NCI-H146 (cell line): ENCODE measurements at regions not wholly inside any gene's neighbourhood (a gene's known extent, or its start where the extent isn't known, plus 50 kb on each side); places are given as distances from the start of the nearest gene placed in this dataset.
"Not testable (repeated sequence)": the region's sequence is repeated elsewhere in the genome, so short reads cannot be mapped to it uniquely, and the experiment has no call there.

ENCODE experiments used
- DNase-seq: peaks from one replicate; lab custom pipeline; 2025; lab: John Stamatoyannopoulos, UW

- no peak for DNase-seq
Observed at GRCh38 chr17:6893382-6894205, 62.1 kb upstream of the TEKT1 start.

- DNase-seq: no peak
Observed at GRCh38 chr17:6894206-6894528, 62.6 kb upstream of the TEKT1 start.

DNA sequence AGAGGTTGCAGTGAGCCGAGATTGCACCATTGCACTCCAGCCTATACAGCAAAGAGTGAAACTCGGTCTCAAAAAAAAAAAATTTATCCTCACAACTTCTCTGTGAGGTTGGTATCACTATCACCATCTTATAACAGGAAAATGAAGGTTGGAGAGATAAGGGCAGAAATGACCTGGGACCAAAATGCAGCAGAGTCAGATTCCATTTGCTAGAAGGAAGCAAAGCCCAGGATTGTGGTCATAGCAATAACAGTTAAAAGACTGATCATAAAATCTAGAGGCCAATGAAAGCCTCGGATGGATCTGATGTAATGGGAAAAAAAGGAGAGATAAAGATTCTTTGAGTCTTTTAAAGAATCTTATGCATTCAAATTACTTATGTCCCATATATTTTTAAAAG lies 69.6 kb upstream of the TEKT1 start:
- no peak for DNase-seq

DNA sequence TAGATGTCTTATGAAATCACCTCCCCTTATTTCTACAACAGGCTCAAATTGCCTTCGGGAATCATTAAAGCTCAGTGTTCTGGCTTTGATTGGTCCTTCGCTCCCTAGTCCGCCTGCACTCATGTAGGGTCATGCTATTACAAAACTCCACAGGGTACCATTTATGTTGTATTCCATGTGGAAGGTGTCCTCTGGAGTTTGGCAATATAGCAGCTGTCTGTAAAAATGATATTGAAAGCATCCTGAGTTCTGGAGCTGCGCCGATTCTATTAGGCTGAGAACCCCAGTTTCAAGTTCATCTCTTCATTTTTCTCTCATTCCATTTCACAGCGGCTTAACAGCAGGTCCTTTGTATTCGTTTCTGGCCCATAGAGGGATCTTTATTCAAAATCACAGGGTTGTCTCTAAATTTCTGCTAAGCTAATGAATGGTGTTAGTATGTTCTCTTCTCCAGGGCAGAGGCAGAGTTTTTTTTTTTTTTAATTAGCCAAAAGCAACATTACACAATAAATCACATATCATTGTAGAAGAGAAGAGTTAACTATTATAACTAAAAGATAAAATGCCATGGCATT lies 71.9 kb upstream of the TEKT1 start:
- DNase-seq: no peak

DNA sequence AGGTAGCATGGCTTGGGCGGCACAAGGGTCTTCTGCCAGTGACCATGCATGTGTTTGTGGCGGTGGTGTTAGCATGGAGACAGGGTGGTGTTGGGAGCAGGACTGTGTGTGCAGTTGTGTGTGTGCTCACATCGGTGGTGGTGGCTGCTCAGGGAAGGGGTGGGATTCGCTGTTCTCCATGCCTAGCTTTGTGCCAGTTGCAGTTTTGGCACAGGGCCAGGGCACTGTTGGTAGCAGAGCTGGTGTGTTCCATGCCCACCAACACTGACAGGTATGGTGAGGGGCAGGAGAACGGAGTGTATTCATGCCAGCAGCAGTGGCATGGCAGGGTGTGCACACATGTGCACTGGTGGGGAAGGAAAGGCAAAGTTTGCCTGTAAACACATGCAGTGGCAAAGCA lies 77.3 kb upstream of the TEKT1 start:
- no peak for DNase-seq

- DNase-seq: peak; percentile 3
Observed at GRCh38 chr17:6910987-6911603, 79.6 kb upstream of the TEKT1 start.

DNA sequence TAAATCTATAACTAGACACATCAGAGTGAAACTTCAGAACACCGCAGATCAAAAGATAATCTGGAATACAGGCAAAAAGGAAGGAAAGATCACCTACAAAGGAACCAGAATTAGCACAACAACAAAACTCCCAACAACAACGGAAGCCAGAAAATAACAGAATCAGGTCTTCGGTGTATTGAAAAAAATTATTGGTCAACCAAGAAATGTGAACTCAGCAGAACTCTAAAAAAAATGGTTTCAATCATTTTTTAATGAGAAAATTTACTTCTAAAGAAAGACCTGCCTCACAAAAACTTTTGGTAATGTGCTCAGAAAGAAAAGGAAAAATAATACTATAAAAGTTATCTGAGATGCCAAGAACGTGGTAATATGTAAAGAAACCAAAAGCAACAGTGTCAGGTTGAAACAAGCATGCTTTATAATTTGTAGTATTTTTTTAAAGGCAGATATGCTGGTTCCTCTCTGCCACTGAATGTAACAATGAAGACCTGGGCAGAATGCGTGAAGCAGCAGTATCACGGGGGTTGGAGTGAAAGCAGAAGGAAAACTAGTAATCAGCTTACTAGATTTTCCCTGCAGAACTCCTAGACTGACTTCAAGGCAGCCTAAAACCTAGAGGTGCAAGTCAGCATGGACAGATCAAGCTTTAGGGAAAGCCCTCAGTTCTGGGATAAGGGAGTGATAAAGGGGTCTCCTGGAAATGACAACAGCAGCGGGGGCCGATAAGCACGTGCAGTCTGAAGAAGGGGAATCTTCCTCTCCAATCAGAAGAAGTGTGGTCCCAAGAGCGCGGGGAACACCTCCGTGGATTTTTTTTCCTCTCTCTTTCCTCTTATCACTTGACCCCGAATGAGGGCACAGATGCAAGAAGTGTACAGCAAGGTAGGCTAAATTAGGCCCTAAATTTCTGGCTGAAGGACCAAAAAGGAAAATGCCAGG lies 80.9 kb upstream of the TEKT1 start:
- DNase-seq: no peak

GRCh38 chr17:6913608-6914443 lies 82.0 kb upstream of the ALOX12 start:
- DNase-seq: peak; percentile 41

DNA sequence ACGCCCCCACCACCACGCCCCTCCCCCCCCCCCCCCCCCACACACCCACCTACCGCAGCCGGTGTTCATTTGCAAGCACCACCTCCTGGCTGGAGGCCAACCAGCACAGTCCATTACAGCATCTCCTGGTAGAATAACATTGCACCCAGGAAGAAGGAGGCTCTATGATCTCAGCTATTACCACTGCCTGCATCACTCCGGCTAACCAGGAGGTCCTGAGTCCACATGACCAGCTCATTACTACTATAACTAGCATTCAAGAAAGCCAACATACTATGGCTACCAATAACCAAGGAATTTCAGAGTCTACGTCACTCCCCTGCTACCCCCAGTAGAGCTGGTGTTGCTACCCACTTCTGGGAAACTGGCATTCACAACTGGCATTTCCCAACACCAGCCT lies 81.1 kb upstream of the ALOX12 start:
- DNase-seq: no peak

- no peak for DNase-seq
Observed at GRCh38 chr17:6915620-6916019, 80.2 kb upstream of the ALOX12 start.

DNA sequence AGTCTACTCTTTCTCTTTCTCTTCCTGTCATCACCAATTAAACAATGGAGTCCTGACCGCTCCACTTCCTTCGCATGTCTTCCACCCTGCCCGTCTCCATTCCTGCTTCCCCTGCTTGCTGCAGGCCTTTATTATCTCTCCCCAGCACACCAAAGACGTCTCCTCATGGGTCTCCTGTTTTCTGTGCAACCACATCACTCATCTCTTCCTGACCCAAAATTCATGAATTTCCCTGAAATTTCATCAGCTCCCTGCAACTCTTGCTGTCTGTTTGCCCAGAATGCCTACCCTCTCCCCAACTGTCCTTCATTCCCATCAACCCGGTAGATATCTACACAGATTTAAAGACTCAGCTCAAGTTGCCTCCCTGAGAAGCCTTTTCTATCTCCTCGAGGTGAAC lies 76.7 kb upstream of the ALOX12 start:
- DNase-seq: no peak

- DNase-seq: no peak
Observed at GRCh38 chr17:6923385-6923784, 72.5 kb upstream of the ALOX12 start.

DNA sequence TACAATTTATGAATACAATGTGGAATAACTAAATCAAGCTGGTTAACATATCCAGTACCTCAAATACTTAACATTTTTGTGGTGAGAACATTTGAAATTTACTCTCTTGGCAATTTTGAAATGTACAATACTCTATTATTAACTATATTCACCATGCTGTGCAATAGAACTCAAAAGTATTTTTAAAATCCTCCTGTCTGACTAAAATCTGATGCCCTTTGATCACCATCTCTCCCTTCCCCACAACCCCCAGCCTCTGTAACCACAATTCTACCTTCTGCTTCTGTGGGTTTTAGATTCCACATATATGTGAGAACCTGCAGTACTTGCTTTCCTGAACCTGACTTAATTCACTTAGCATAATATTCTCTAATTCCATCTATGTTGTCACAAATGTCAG lies 71.6 kb upstream of the ALOX12 start:
- DNase-seq: no peak

DNA sequence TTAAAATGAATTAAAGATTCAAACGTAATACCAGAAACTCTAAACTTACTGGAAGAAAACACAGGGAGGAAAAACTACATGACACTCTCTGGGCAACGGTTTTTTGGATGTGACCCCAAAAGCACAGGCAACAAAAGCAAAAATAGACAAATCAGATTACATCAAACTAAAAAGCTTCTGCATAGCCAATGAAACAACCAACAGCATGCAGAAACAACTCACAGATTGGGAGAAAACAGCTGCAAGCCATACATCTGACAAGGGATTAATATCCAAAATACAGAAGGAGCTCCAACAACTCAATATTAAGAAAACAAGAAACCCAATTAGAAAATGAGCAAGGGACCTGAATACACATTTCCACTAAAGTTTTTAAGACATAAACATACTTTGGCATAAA lies 69.2 kb upstream of the ALOX12 start:
- DNase-seq: no peak

GRCh38 chr17:6927290-6928126 lies 68.3 kb upstream of the ALOX12 start:
- no peak for DNase-seq

GRCh38 chr17:6928193-6928592 lies 67.7 kb upstream of the ALOX12 start:
- DNase-seq: no peak

DNA sequence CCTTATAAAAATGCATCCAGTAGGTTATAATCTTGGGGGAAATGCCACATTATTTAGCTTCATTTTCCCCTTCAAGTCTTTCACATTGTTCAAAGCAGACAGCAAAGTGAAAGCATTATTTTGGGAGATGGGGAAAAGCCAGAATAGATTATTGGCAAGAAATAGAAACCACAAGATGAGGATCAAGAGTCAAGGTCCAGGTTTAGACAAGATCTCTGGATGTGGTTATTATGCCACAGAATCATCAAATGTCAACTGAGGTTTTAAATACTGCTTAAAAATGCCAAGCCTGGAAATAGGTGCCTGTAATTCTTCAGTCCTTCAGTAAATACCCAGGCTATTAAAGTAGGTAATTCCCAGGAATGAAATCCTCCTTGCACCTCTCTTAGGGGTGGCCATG lies 65.1 kb upstream of the ALOX12 start:
- DNase-seq: no peak

DNA sequence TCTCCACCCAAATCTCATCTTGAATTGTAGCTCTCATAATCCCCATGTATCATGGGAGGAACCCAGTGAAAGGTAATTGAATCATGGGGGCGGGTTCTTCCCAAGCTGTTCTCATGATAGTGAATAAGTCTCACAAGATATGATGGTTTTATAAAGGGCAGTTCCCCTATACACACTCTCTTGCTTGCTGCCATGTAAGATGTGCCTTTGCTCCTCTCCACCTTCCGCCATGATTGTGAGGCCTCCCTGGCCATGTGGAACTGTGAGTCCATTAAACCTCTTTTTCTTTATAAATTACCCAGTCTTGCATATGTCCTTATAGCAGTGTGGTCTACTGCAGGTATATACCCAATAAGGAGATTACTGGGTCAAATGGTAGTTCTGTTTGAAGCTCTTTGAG lies 61.3 kb upstream of the ALOX12 start:
- DNase-seq: not testable (repeated sequence)

GRCh38 chr17:6936370-6937028 lies 59.4 kb upstream of the ALOX12 start:
- no peak for DNase-seq

- no peak for DNase-seq
Observed at GRCh38 chr17:6938637-6939036, 57.2 kb upstream of the ALOX12 start.
